SU-DHL-6 (cell line): ENCODE measurements at regions not wholly inside any gene's neighbourhood (a gene's known extent, or its start where the extent isn't known, plus 50 kb on each side); places are given as distances from the start of the nearest gene placed in this dataset.

Experiments
- EZH2phosphoT487 ChIP-seq: fragments of 200-600 bp; sonication (generic), shearing (Covaris generic); conservative IDR thresholded peaks from 2 replicates; pipeline ENCODE4 v1.6.1; 2018; ENCODE audit warnings: mild to moderate bottlenecking, antibody characterized with exemption, low read length, moderate library complexity, mixed read lengths
- TF ChIP-seq, protein P1 (sequence below): fragments of 200-600 bp; sonication (generic); IDR thresholded peaks from one replicate; pipeline ENCODE4 v1.5.1; 2017; ENCODE audit warnings: antibody characterized with exemption, mild to moderate bottlenecking, low read length, moderate library complexity; ENCODE audit not compliant: insufficient read depth, poor library complexity, severe bottlenecking

GRCh38 chr21:30102871-30103270 lies 63.7 kb downstream of the CLDN17 start:
- TF ChIP-seq, protein P1, sequence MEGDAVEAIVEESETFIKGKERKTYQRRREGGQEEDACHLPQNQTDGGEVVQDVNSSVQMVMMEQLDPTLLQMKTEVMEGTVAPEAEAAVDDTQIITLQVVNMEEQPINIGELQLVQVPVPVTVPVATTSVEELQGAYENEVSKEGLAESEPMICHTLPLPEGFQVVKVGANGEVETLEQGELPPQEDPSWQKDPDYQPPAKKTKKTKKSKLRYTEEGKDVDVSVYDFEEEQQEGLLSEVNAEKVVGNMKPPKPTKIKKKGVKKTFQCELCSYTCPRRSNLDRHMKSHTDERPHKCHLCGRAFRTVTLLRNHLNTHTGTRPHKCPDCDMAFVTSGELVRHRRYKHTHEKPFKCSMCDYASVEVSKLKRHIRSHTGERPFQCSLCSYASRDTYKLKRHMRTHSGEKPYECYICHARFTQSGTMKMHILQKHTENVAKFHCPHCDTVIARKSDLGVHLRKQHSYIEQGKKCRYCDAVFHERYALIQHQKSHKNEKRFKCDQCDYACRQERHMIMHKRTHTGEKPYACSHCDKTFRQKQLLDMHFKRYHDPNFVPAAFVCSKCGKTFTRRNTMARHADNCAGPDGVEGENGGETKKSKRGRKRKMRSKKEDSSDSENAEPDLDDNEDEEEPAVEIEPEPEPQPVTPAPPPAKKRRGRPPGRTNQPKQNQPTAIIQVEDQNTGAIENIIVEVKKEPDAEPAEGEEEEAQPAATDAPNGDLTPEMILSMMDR, result no peak
- no peak for TF ChIP-seq EZH2phosphoT487
